H9 (cell line): ENCODE measurements at regions not wholly inside any gene's neighbourhood (a gene's known extent, or its start where the extent isn't known, plus 50 kb on each side); places are given as distances from the start of the nearest gene placed in this dataset.

Experiments used
- DNase-seq: peaks from one replicate; pipeline ENCODE4 v3.0.0-alpha.2; 2017
- H2AFZ ChIP-seq: one replicate; pipeline ENCODE4 v1.6.1; 2013; ENCODE audit warnings: mild to moderate bottlenecking, low read length, control low read depth, moderate library complexity
- H2AK5ac ChIP-seq: 2 replicates; pipeline ENCODE4 v1.6.1; 2013; ENCODE audit warnings: low read length, control low read depth, mixed read lengths; ENCODE audit not compliant: insufficient read length
- H2BK120ac ChIP-seq: one replicate; pipeline ENCODE4 v1.6.1; 2013; ENCODE audit warnings: low read depth, mild to moderate bottlenecking, low read length, control low read depth, inconsistent platforms; ENCODE audit not compliant: poor library complexity, severe bottlenecking
- H2BK12ac ChIP-seq: 2 replicates; pipeline ENCODE4 v1.6.1; 2013; ENCODE audit warnings: low read length, control low read depth, mixed read lengths, low read depth; ENCODE audit not compliant: insufficient read length
- H2BK15ac ChIP-seq: 2 replicates; pipeline ENCODE4 v1.6.1; 2013; ENCODE audit warnings: low read depth, low read length, control low read depth
- H2BK20ac ChIP-seq: one replicate; pipeline ENCODE4 v1.6.1; 2013; ENCODE audit warnings: low read depth, mild to moderate bottlenecking, low read length, control low read depth, inconsistent platforms; ENCODE audit not compliant: poor library complexity, severe bottlenecking
- H2BK5ac ChIP-seq: 2 replicates; pipeline ENCODE4 v1.6.1; 2013; ENCODE audit warnings: low read length, control low read depth, mixed read lengths; ENCODE audit not compliant: insufficient read length
- H3K14ac ChIP-seq: 2 replicates; pipeline ENCODE4 v1.6.1; 2013; ENCODE audit warnings: low read length, control low read depth; ENCODE audit not compliant: insufficient read depth
- H3K18ac ChIP-seq: 2 replicates; pipeline ENCODE4 v1.6.1; 2013; ENCODE audit warnings: low read depth, mild to moderate bottlenecking, mixed read lengths, low read length, control low read depth; ENCODE audit not compliant: insufficient read length
- H3K23ac ChIP-seq: 2 replicates; pipeline ENCODE4 v1.6.1; 2013; ENCODE audit warnings: low read length, control low read depth, mixed read lengths, low read depth; ENCODE audit not compliant: insufficient read length
- H3K23me2 ChIP-seq: 2 replicates; pipeline ENCODE4 v1.6.1; 2013; ENCODE audit warnings: low read depth, mild to moderate bottlenecking, mixed read lengths, low read length, control low read depth; ENCODE audit not compliant: insufficient read length, poor library complexity, severe bottlenecking
- H3K27ac ChIP-seq: 2 replicates; pipeline ENCODE4 v1.5.1; 2013; ENCODE audit warnings: low read length, control low read depth, mixed read lengths, low read depth; ENCODE audit not compliant: insufficient read length
- H3K27me3 ChIP-seq: 2 replicates; pipeline ENCODE4 v1.6.1; 2013; ENCODE audit warnings: low read length, control low read depth, inconsistent platforms; ENCODE audit not compliant: insufficient read depth
- H3K4ac ChIP-seq: 2 replicates; pipeline ENCODE4 v1.6.1; 2013; ENCODE audit warnings: low read depth, mild to moderate bottlenecking, control low read depth, inconsistent platforms, low read length, moderate library complexity
- H3K4me1 ChIP-seq: 2 replicates; pipeline ENCODE4 v1.6.1; 2013; ENCODE audit warnings: low read length, control low read depth, inconsistent platforms; ENCODE audit not compliant: insufficient read depth
- H3K4me2 ChIP-seq: 2 replicates; pipeline ENCODE4 v1.6.1; 2013; ENCODE audit warnings: low read length, control low read depth, mixed read lengths; ENCODE audit not compliant: insufficient read length, insufficient read depth
- H3K56ac ChIP-seq: 2 replicates; pipeline ENCODE4 v1.6.1; 2013; ENCODE audit warnings: low read depth, mild to moderate bottlenecking, mixed read lengths, low read length, control low read depth; ENCODE audit not compliant: insufficient read length
- H3K79me1 ChIP-seq: 2 replicates; pipeline ENCODE4 v1.6.1; 2013; ENCODE audit warnings: low read depth, mild to moderate bottlenecking, moderate library complexity, low read length, control low read depth, inconsistent platforms; ENCODE audit not compliant: insufficient read depth, poor library complexity, severe bottlenecking
- H3K79me2 ChIP-seq: 2 replicates; pipeline ENCODE4 v1.6.1; 2013; ENCODE audit warnings: low read length, control low read depth, inconsistent platforms; ENCODE audit not compliant: insufficient read depth
- H3K9ac ChIP-seq: 2 replicates; pipeline ENCODE4 v1.6.1; 2013; ENCODE audit warnings: low read length, control low read depth, mixed read lengths; ENCODE audit not compliant: insufficient read length; ENCODE audit errors: extremely low read depth
- H3K9me3 ChIP-seq: one replicate; pipeline ENCODE4 v1.6.1; 2013; ENCODE audit warnings: low read depth, low read length, inconsistent platforms; ENCODE audit not compliant: control insufficient read depth
- H3T11ph ChIP-seq: one replicate; pipeline ENCODE4 v1.6.1; 2013; ENCODE audit warnings: mild to moderate bottlenecking, low read length, control low read depth, inconsistent platforms
- H4K20me1 ChIP-seq: one replicate; pipeline ENCODE4 v1.6.1; 2013; ENCODE audit not compliant: control insufficient read depth, insufficient read length, insufficient read depth
- H4K5ac ChIP-seq: 2 replicates; pipeline ENCODE4 v1.6.1; 2013; ENCODE audit warnings: low read depth, mild to moderate bottlenecking, mixed read lengths, low read length, control low read depth; ENCODE audit not compliant: insufficient read length
- H4K8ac ChIP-seq: replicated peaks from 2 replicates; pipeline ENCODE4 v1.6.1; 2013; ENCODE audit warnings: low read length, control low read depth, mixed read lengths, low read depth; ENCODE audit not compliant: insufficient read length
- H4K91ac ChIP-seq: 2 replicates; pipeline ENCODE4 v1.6.1; 2013; ENCODE audit warnings: low read depth, mild to moderate bottlenecking, moderate library complexity, mixed read lengths, low read length, control low read depth; ENCODE audit not compliant: insufficient read length
- H3K27ac Mint-ChIP-seq, 3 experiments: 2 replicates in 2 of 3; 3 replicates in 1 of 3; pipeline ENCODE4 v1.8.0; 2020 to 2021; ENCODE audit warnings: mixed read lengths in 3 of 3, mild to moderate bottlenecking in 1 of 3, moderate library complexity in 1 of 3
- H3K27me3 Mint-ChIP-seq: 2 replicates; pipeline ENCODE4 v1.8.0; 2021; ENCODE audit warnings: low read depth, mild to moderate bottlenecking, moderate library complexity, mixed read lengths
- H3K36me3 Mint-ChIP-seq, 3 experiments: 2 replicates in 2 of 3; 3 replicates in 1 of 3; pipeline ENCODE4 v1.8.0; 2020 to 2021; ENCODE audit warnings: low read depth in 3 of 3, mixed read lengths in 3 of 3; ENCODE audit not compliant: insufficient read depth in 1 of 3
- H3K4me1 Mint-ChIP-seq, 2 experiments: 2 replicates each; pipeline ENCODE4 v1.8.0; 2020; ENCODE audit warnings: mixed read lengths in 2 of 2
- H3K4me3 Mint-ChIP-seq, 2 experiments: 2 replicates in 1 of 2; 3 replicates in 1 of 2; pipeline ENCODE4 v1.8.0; 2020 to 2021; ENCODE audit warnings: mild to moderate bottlenecking in 2 of 2, mixed read lengths in 2 of 2, moderate library complexity in 1 of 2
- H3K9me3 Mint-ChIP-seq, 2 experiments: 2 replicates in 1 of 2; 3 replicates in 1 of 2; pipeline ENCODE4 v1.8.0; 2020; ENCODE audit warnings: mild to moderate bottlenecking in 2 of 2, mixed read lengths in 2 of 2, moderate library complexity in 1 of 2
- CTCF ChIP-seq: fragments of 200-600 bp; sonication (generic); conservative IDR thresholded peaks from 3 replicates; pipeline ENCODE4 v1.8.0; 2021; ENCODE audit warnings: antibody characterized with exemption, mild to moderate bottlenecking
- WGBS: extraction: QIAGEN DNeasy Blood & Tissue Kit; methylation state at CpG from one replicate; pipeline ENCODE4 v1.1.7; 2013; ENCODE audit warnings: missing lambda C conversion rate, low lambda C conversion rate, mixed read lengths; ENCODE audit not compliant: insufficient read length; ENCODE audit errors: extremely low coverage; 5-methylcytosine and 5-hydroxymethylcytosine counted together

GRCh38 chr15:97627634-97628033, 332.9 kb upstream of the ARRDC4 start:
- no peaks in the 10 kb centered on the region; the same call in 1 of the 2 replicates for H3K4me1 ChIP-seq
- H3K79me2 ChIP-seq = no peaks in the 10 kb centered on the region
- no peak overlapping the region for H2BK12ac ChIP-seq
- H2BK5ac ChIP-seq = no peak overlapping the region
- no peak overlapping the region for H3K56ac ChIP-seq
- H3K18ac ChIP-seq = no peak overlapping the region
- H3K27ac ChIP-seq = no peak overlapping the region
- no peak for DNase-seq
- H3K4ac ChIP-seq = no peak overlapping the region
- TF ChIP-seq CTCF = no peak
- no peak overlapping the region for H3T11ph ChIP-seq
- no peaks in the 10 kb centered on the region for H3K23me2 ChIP-seq
- WGBS = no CpG with 5 or more reads among the region's 1 CpG
- H2AFZ ChIP-seq = no peak overlapping the region
- H3K14ac ChIP-seq = no peak overlapping the region
- no peaks in the 10 kb centered on the region for H3K27me3 ChIP-seq
- H3K79me1 ChIP-seq = no peaks in the 10 kb centered on the region
- H3K9me3 ChIP-seq = no peaks in the 10 kb centered on the region
- H3K4me2 ChIP-seq = no peak overlapping the region
- H4K91ac ChIP-seq = no peak overlapping the region
- no peak overlapping the region for H3K4me3 Mint-ChIP-seq
- no peak overlapping the region for H2BK15ac ChIP-seq
- H3K9me3 Mint-ChIP-seq = no peaks in the 10 kb centered on the region; a peak in 1 of 5 replicates
- H4K8ac ChIP-seq = no peak overlapping the region
- H4K20me1 ChIP-seq = no peaks in the 10 kb centered on the region
- no peaks in the 10 kb centered on the region; the same call in 1 of the 2 replicates for H3K27me3 Mint-ChIP-seq
- no peak overlapping the region for H3K23ac ChIP-seq
- H3K27ac Mint-ChIP-seq = no peak overlapping the region
- H2AK5ac ChIP-seq = no peak overlapping the region
- H4K5ac ChIP-seq = no peak overlapping the region
- no peak overlapping the region for H2BK120ac ChIP-seq
- no peak overlapping the region for H3K9ac ChIP-seq
- no peak overlapping the region for H2BK20ac ChIP-seq
- no peaks in the 10 kb centered on the region for H3K36me3 Mint-ChIP-seq
- peaks cover 5% of the 10 kb centered on the region in 2 experiments; a peak in 3 of 4 replicates for H3K4me1 Mint-ChIP-seq
